Erythroblast (primary cell): ENCODE measurements at regions not wholly inside any gene's neighbourhood (a gene's known extent, or its start where the extent isn't known, plus 50 kb on each side); places are given as distances from the start of the nearest gene placed in this dataset.

ENCODE experiments used
- GATA1 ChIP-seq: IDR thresholded peaks from 2 replicates; pipeline ENCODE4 v1.6.1; 2011; ENCODE audit warnings: low read depth, mild to moderate bottlenecking, control low read depth, low read length, moderate library complexity
- POLR2A ChIP-seq: IDR thresholded peaks from 2 replicates; pipeline ENCODE4 v1.6.1; 2011; ENCODE audit warnings: mild to moderate bottlenecking, low read length

- TF ChIP-seq POLR2A (no peak), GATA1 (no peak)
These were observed 794.5 kb upstream of the GYPC start for GRCh38 chr2:125861461-125861860.
